Endothelial cell of umbilical vein (primary cell): ENCODE measurements at regions not wholly inside any gene's neighbourhood (a gene's known extent, or its start where the extent isn't known, plus 50 kb on each side); places are given as distances from the start of the nearest gene placed in this dataset.

Source experiments
- BruUV-seq: library from RNA; stranded (reverse); fragments of 400-500 nt; replicated peaks from 2 replicates; lab custom pipeline; 2021; lab: Mats Ljungman, UMichigan
- CTCF ChIA-PET: fragments of 300-600, 350-600 bp; sonication (Branson Sonifier 250); formaldehyde crosslinking; loops from one replicate; lab custom pipeline; 2021; ENCODE audit warnings: antibody characterized with exemption, inconsistent platforms; lab: Charles Lee
- POLR2A ChIA-PET: fragments of 300-600, 350-600 bp; sonication (Branson Sonifier 250); formaldehyde crosslinking; loops from one replicate; lab custom pipeline; 2021; ENCODE audit warnings: antibody characterized with exemption, inconsistent platforms; lab: Charles Lee
- DNase-seq: peaks from one replicate; pipeline ENCODE4 v3.0.0-alpha.2; 2011; ENCODE audit warnings: low read depth, low spot score
- FAIRE-seq: peaks from 2 replicates; lab custom pipeline; 2011; peaks lifted over from hg19 to GRCh38; lab: Jason Lieb, UNC
- H2AFZ ChIP-seq: 2 replicates; pipeline ENCODE4 v1.6.0; 2012; ENCODE audit warnings: low read depth, low read length, control low read depth, inconsistent platforms
- H3K27ac ChIP-seq: 2 replicates; pipeline ENCODE4 v1.5.1; 2011; ENCODE audit warnings: low read depth, mild to moderate bottlenecking, control low read depth, low read length, moderate library complexity; ENCODE audit not compliant: insufficient read depth
- H3K27me3 ChIP-seq, 2 experiments: 2 replicates each; pipeline versions ENCODE4 v1.6.0 to v1.6.1; 2011; ENCODE audit warnings: low read length in 2 of 2, mixed read lengths in 1 of 2; ENCODE audit not compliant: control insufficient read depth in 2 of 2, insufficient read depth in 2 of 2
- H3K36me3 ChIP-seq, 2 experiments: 2 replicates in 1 of 2; 3 replicates in 1 of 2; pipeline ENCODE4 v1.5.1; 2011; ENCODE audit warnings: low read length in 2 of 2, mild to moderate bottlenecking in 1 of 2, moderate library complexity in 1 of 2; ENCODE audit not compliant: control insufficient read depth in 2 of 2, insufficient read depth in 2 of 2; ENCODE audit errors: extremely low read depth in 1 of 2
- H3K4me1 ChIP-seq: 3 replicates; pipeline ENCODE4 v1.5.1; 2011; ENCODE audit warnings: mild to moderate bottlenecking, low read length; ENCODE audit not compliant: control insufficient read depth, insufficient read depth; ENCODE audit errors: extremely low read depth
- H3K4me2 ChIP-seq: 2 replicates; pipeline ENCODE4 v1.6.1; 2011; ENCODE audit warnings: low read length, control low read depth, mixed read lengths; ENCODE audit not compliant: insufficient read depth
- H3K4me3 ChIP-seq, 3 experiments: fragments of 200-600 bp in 1 of 3; sonication (generic), shearing (Covaris generic) in 1 of 3; replicated peaks in 1 of 3; 2 replicates each; pipeline ENCODE4 v1.5.1; 2011 to 2016; ENCODE audit warnings: control low read depth in 3 of 3, low read length in 3 of 3, mild to moderate bottlenecking in 2 of 3, inconsistent platforms in 1 of 3, low read depth in 1 of 3, moderate library complexity in 1 of 3; ENCODE audit not compliant: insufficient read depth in 1 of 3
- H3K79me2 ChIP-seq: 2 replicates; pipeline ENCODE4 v1.6.0; 2012; ENCODE audit warnings: low read length, inconsistent platforms; ENCODE audit not compliant: control insufficient read depth, insufficient read depth
- H3K9ac ChIP-seq: replicated peaks from 2 replicates; pipeline ENCODE3; 2011; ENCODE audit warnings: low read length, control low read depth; ENCODE audit not compliant: insufficient read depth; ENCODE audit errors: extremely low read depth
- H3K9me1 ChIP-seq: replicated peaks from 3 replicates; pipeline ENCODE4 v1.6.0; 2011; ENCODE audit warnings: mild to moderate bottlenecking, low read length; ENCODE audit not compliant: control insufficient read depth, insufficient read depth; ENCODE audit errors: extremely low read depth
- H3K9me3 ChIP-seq: replicated peaks from 2 replicates; pipeline ENCODE4 v1.5.1; 2012; ENCODE audit warnings: low read length, inconsistent platforms; ENCODE audit not compliant: control insufficient read depth, insufficient read depth
- H4K20me1 ChIP-seq: replicated peaks from 2 replicates; pipeline ENCODE3; 2011; ENCODE audit warnings: mild to moderate bottlenecking, low read length; ENCODE audit not compliant: control insufficient read depth, insufficient read depth; ENCODE audit errors: extremely low read depth
- EZH2 ChIP-seq: IDR thresholded peaks from 2 replicates; pipeline ENCODE4 v1.6.1; 2012; ENCODE audit warnings: borderline replicate concordance, low read depth, mild to moderate bottlenecking, moderate library complexity, low read length, inconsistent platforms; ENCODE audit not compliant: severe bottlenecking
- FOS ChIP-seq: IDR thresholded peaks from 2 replicates; pipeline ENCODE4 v1.6.1; 2011; ENCODE audit warnings: mild to moderate bottlenecking, low read length, moderate library complexity, borderline replicate concordance; ENCODE audit not compliant: insufficient read depth
- GATA2 ChIP-seq: IDR thresholded peaks from 2 replicates; pipeline ENCODE4 v1.7.0; 2011; ENCODE audit warnings: low read depth, mild to moderate bottlenecking, moderate library complexity, mixed read lengths, low read length; ENCODE audit not compliant: insufficient read length, insufficient read depth
- JUN ChIP-seq: IDR thresholded peaks from 2 replicates; pipeline ENCODE4 v1.6.1; 2011; ENCODE audit warnings: borderline replicate concordance, low read depth; ENCODE audit not compliant: insufficient read length, insufficient read depth
- MYC ChIP-seq: IDR thresholded peaks from one replicate; pipeline ENCODE4 v1.6.1; 2011; ENCODE audit warnings: mild to moderate bottlenecking, low read depth, low read length
- POLR2A ChIP-seq: IDR thresholded peaks from 2 replicates; pipeline ENCODE4 v1.6.1; 2012; ENCODE audit warnings: low read depth, mild to moderate bottlenecking, control low read depth, low read length
- POLR2AphosphoS5 ChIP-seq: IDR thresholded peaks from 2 replicates; pipeline ENCODE4 v1.6.1; 2012; ENCODE audit warnings: low read depth, mild to moderate bottlenecking, control low read depth, low read length, moderate library complexity; ENCODE audit not compliant: insufficient read depth
- dilution Hi-C: fragments of 300-500 bp; cut with MboI; formaldehyde crosslinking; loops from one replicate; pipeline ENCODE4 v1.15.0; 2019; ENCODE audit warnings: low sequenced_read_pairs; ENCODE audit not compliant: extremely low pct_ligation_motif_present
- intact Hi-C: fragments of 100-400 bp; cut with micrococcal nuclease; formaldehyde crosslinking; loops from one replicate; pipeline ENCODE4 v1.10.0; 2022
- TF ChIP-seq, protein P1 (sequence below): IDR thresholded peaks from 2 replicates; pipeline ENCODE4 v1.6.1; 2011; ENCODE audit not compliant: insufficient read depth, insufficient read length
- TF ChIP-seq, protein P2 (sequence below), 2 donors: IDR thresholded peaks; 1 replicate in 1 of 2; 2 replicates in 1 of 2; pipeline ENCODE4 v1.5.1; 2011; ENCODE audit warnings: low read length in 2 of 2, mild to moderate bottlenecking in 2 of 2, moderate library complexity in 2 of 2, control low read depth in 1 of 2, inconsistent platforms in 1 of 2, low read depth in 1 of 2; ENCODE audit not compliant: insufficient read depth in 1 of 2; ENCODE audit errors: extremely low read depth in 1 of 2

DNA sequence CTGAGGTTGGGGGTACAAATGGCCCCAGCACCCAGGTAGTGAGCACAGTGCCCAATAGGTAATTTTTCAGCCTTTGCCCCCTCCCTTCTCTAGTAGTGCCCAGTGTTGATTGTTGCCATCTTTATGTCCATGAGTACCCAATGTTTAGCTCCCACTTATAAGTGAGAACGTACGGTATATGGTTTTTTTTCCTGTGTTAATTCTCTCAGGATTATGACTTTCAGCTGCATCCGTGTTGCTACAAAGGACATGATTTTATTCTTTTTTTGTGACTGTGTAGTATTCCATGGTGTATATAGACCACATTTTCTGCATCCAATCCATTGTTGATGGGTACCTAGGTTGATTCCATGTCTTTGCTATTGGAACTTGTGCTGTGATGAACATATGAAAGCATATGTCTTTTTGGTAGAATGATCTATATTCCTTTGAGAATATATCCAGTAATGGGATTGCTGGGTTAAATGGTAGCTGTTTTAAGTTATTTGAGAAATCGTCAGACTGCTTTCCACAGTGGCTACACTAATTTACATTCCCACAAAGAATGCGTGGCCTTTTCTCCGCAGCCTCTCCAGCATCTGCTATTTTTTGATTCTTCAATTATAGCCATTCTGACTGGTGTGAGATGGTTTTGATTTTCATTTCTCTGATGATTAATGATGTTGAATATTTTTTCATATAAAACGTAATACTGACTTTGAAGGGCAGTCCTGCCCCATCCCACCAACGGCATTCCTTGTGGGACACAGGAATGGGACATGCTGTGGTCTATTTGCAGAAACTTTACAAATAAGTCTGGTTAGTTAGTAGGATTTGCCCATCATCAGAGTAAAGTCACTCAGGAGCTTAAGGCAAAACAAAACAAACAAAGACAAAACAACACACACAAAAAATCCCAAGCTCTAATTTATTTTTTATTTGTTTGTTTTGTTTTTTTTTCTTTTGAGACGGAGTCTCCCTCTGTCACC lies 135.0 kb downstream of the MYCN start:
- H3K9ac ChIP-seq, result no peak overlapping the region

More for the DNA sequence above, 135.0 kb downstream of the MYCN start:
- TF ChIP-seq, protein P1, sequence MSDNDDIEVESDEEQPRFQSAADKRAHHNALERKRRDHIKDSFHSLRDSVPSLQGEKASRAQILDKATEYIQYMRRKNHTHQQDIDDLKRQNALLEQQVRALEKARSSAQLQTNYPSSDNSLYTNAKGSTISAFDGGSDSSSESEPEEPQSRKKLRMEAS, result no peak
- TF ChIP-seq POLR2A (no peak), GATA2 (no peak), EZH2 (no peak), MYC (no peak), FOS (no peak), POLR2AphosphoS5 (no peak), JUN (no peak)
- TF ChIP-seq, protein P2, sequence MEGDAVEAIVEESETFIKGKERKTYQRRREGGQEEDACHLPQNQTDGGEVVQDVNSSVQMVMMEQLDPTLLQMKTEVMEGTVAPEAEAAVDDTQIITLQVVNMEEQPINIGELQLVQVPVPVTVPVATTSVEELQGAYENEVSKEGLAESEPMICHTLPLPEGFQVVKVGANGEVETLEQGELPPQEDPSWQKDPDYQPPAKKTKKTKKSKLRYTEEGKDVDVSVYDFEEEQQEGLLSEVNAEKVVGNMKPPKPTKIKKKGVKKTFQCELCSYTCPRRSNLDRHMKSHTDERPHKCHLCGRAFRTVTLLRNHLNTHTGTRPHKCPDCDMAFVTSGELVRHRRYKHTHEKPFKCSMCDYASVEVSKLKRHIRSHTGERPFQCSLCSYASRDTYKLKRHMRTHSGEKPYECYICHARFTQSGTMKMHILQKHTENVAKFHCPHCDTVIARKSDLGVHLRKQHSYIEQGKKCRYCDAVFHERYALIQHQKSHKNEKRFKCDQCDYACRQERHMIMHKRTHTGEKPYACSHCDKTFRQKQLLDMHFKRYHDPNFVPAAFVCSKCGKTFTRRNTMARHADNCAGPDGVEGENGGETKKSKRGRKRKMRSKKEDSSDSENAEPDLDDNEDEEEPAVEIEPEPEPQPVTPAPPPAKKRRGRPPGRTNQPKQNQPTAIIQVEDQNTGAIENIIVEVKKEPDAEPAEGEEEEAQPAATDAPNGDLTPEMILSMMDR (IDR thresholded peaks at IDR 0.05; ENCODE audit: extremely low read depth in 1 of 2, insufficient read depth in 1 of 2, low read depth in 1 of 2, low read length in 2 of 2), result no peak
- intact Hi-C loops, result no loop called here
- H2AFZ ChIP-seq, result no peak overlapping the region
- FAIRE-seq (no peak), DNase-seq (no peak)
- H3K9me1 ChIP-seq, result no peaks in the 10 kb centered on the region
- no peak overlapping the region for H3K4me3 ChIP-seq
- no peaks in the 10 kb centered on the region for H3K79me2 ChIP-seq
- H3K36me3 ChIP-seq, result no peaks in the 10 kb centered on the region
- H4K20me1 ChIP-seq, result no peaks in the 10 kb centered on the region
- ChIA-PET POLR2A (no interaction called here), CTCF (interaction anchor here (0.6 kb wide), 1 partner anchor 7 kb away, joined by 3 read pairs; no protein-coding TSS in a partner anchor)
- dilution Hi-C loops, result no loop called here
- H3K9me3 ChIP-seq, result peaks cover 2% of the 10 kb centered on the region
- no peak overlapping the region for H3K27ac ChIP-seq
- no TSS peak for BruUV-seq
- H3K27me3 ChIP-seq, result no peaks in the 10 kb centered on the region
- no peaks in the 10 kb centered on the region for H3K4me1 ChIP-seq
- no peak overlapping the region for H3K4me2 ChIP-seq
